Lower leg skin (tissue), 3 donors: ENCODE measurements at regions not wholly inside any gene's neighbourhood (a gene's known extent, or its start where the extent isn't known, plus 50 kb on each side); places are given as distances from the start of the nearest gene placed in this dataset.

Source experiments
- POLR2A ChIP-seq, 2 donors: fragments of 450-650 bp; IDR thresholded peaks; one replicate each; pipeline ENCODE4 v1.6.1; 2016 to 2017; ENCODE audit warnings: antibody characterized with exemption in 2 of 2, mild to moderate bottlenecking in 1 of 2, moderate library complexity in 1 of 2
- TF ChIP-seq, protein P1 (sequence below), 3 donors: fragments of 450-650 bp; IDR thresholded peaks; one replicate each; pipeline ENCODE4 v1.5.1; 2016; ENCODE audit warnings: antibody characterized with exemption in 3 of 3, mild to moderate bottlenecking in 3 of 3, moderate library complexity in 2 of 3

DNA sequence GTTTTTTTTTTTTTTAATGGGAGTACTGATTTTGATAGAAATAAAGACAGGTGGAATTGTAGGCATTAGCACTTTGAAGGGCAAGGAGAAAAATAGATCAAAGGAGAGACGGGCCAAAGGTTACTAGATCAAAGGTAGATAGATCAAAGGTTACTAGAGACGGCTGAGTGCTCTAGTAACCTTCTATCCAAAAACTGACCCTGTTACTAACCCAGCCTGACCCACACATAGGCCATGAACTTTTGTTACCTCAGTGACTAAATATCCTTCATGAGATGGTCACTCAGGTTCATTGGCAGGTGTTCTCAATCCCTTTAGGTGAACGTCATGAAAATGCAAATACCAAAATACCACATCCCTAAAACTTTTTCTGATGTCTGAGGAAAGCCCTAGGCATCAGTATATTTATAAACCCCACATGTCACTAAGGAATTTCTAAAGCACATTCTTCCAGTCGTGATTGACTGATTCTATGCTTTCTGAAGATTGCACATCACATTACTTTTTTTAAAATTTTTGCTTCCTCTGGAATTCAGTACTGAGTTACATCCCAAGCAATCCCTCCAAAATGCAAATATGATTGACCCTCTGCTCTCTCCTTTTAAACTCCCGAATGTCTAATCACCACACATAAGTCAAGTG, 772.7 kb downstream of the BRINP1 start:
- TF ChIP-seq, protein P1, sequence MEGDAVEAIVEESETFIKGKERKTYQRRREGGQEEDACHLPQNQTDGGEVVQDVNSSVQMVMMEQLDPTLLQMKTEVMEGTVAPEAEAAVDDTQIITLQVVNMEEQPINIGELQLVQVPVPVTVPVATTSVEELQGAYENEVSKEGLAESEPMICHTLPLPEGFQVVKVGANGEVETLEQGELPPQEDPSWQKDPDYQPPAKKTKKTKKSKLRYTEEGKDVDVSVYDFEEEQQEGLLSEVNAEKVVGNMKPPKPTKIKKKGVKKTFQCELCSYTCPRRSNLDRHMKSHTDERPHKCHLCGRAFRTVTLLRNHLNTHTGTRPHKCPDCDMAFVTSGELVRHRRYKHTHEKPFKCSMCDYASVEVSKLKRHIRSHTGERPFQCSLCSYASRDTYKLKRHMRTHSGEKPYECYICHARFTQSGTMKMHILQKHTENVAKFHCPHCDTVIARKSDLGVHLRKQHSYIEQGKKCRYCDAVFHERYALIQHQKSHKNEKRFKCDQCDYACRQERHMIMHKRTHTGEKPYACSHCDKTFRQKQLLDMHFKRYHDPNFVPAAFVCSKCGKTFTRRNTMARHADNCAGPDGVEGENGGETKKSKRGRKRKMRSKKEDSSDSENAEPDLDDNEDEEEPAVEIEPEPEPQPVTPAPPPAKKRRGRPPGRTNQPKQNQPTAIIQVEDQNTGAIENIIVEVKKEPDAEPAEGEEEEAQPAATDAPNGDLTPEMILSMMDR (IDR thresholded peaks at IDR 0.05): no peak
- TF ChIP-seq POLR2A (IDR thresholded peaks at IDR 0.05): no peak
